BLaER1 treated with 17β-estradiol and CSF1 and Interleukin-3, amounts not matched to agents 10 nM and 100 nM (cell line): ENCODE measurements at regions not wholly inside any gene's neighbourhood (a gene's known extent, or its start where the extent isn't known, plus 50 kb on each side); places are given as distances from the start of the nearest gene placed in this dataset.

Source experiments
- H3K27ac ChIP-seq, 11 experiments: shearing (Covaris generic); formaldehyde crosslinking; 2 replicates each; pipeline ENCODE4 v1.8.1; 2022
- H3K27me3 ChIP-seq, 11 experiments: shearing (Covaris generic); formaldehyde crosslinking; 2 replicates each; pipeline ENCODE4 v1.8.1; 2022
- H3K36me3 ChIP-seq, 11 experiments: shearing (Covaris generic); formaldehyde crosslinking; 2 replicates each; pipeline ENCODE4 v1.8.1; 2022
- H3K4me1 ChIP-seq, 10 experiments: shearing (Covaris generic); formaldehyde crosslinking; 2 replicates each; pipeline ENCODE4 v1.8.1; 2022
- H3K4me2 ChIP-seq, 11 experiments: shearing (Covaris generic); formaldehyde crosslinking; 2 replicates each; pipeline ENCODE4 v1.8.1; 2022
- H3K4me3 ChIP-seq, 10 experiments: shearing (Covaris generic); formaldehyde crosslinking; 2 replicates each; pipeline ENCODE4 v1.8.1; 2022
- H3K9ac ChIP-seq, 11 experiments: shearing (Covaris generic); formaldehyde crosslinking; 2 replicates each; pipeline ENCODE4 v1.8.1; 2022
- H3K9me3 ChIP-seq, 11 experiments: shearing (Covaris generic); formaldehyde crosslinking; replicated peaks in 1 of 11; 2 replicates each; pipeline ENCODE4 v1.8.1; 2022
- H4K20me1 ChIP-seq, 11 experiments: shearing (Covaris generic); formaldehyde crosslinking; 2 replicates each; pipeline ENCODE4 v1.8.1; 2022
- Cebpa-rat ChIP-seq, 11 experiments: shearing (Covaris generic); IDR thresholded peaks; 2 replicates each; pipeline ENCODE4 v1.8.1; 2022

GRCh38 chr5:121319292-121319691, 532.4 kb upstream of the FTMT start:
- Histone ChIP-seq H3K4me2 (no peak overlapping the region), H3K4me1 (no peaks in the 10 kb centered on the region; a peak in 1 of 20 replicates), H3K4me3 (no peak overlapping the region), H4K20me1 (no peaks in the 10 kb centered on the region), H3K9ac (no peak overlapping the region), H3K27ac (no peak overlapping the region), H3K36me3 (no peaks in the 10 kb centered on the region), H3K9me3 (peaks cover 0 to 21% (median 0%) of the 10 kb centered on the region in 11 experiments; a peak in 2 of 22 replicates), H3K27me3 (no peaks in the 10 kb centered on the region)
- no peak for TF ChIP-seq Cebpa-rat (IDR thresholded peaks at IDR 0.05)

GRCh38 chr5:121325930-121326329, 525.8 kb upstream of the FTMT start:
- peaks cover 0 to 9% (median 0%) of the 10 kb centered on the region in 11 experiments; a peak in 3 of 22 replicates for H3K9me3 ChIP-seq
- H4K20me1 ChIP-seq, result no peaks in the 10 kb centered on the region
- no peak overlapping the region for H3K27ac ChIP-seq
- H3K4me1 ChIP-seq, result no peaks in the 10 kb centered on the region
- no peak overlapping the region for H3K9ac ChIP-seq
- no peak overlapping the region for H3K4me3 ChIP-seq
- H3K27me3 ChIP-seq, result no peaks in the 10 kb centered on the region
- no peak for TF ChIP-seq Cebpa-rat (IDR thresholded peaks at IDR 0.05)
- no peaks in the 10 kb centered on the region for H3K36me3 ChIP-seq
- H3K4me2 ChIP-seq, result no peak overlapping the region

GRCh38 chr5:121350181-121350930, 501.3 kb upstream of the FTMT start:
- Histone ChIP-seq H3K9ac (no peak overlapping the region), H3K27me3 (no peaks in the 10 kb centered on the region), H4K20me1 (no peaks in the 10 kb centered on the region), H3K27ac (no peak overlapping the region), H3K4me2 (no peak overlapping the region), H3K4me3 (no peak overlapping the region), H3K4me1 (no peaks in the 10 kb centered on the region), H3K36me3 (no peaks in the 10 kb centered on the region), H3K9me3 (no peaks in the 10 kb centered on the region)
- no peak for TF ChIP-seq Cebpa-rat (IDR thresholded peaks at IDR 0.05)

GRCh38 chr5:121366515-121366914, 485.2 kb upstream of the FTMT start:
- H4K20me1 ChIP-seq, result no peaks in the 10 kb centered on the region
- H3K4me2 ChIP-seq, result no peak overlapping the region
- no peak for TF ChIP-seq Cebpa-rat (IDR thresholded peaks at IDR 0.05)
- H3K9ac ChIP-seq, result no peak overlapping the region
- H3K4me3 ChIP-seq, result no peak overlapping the region
- H3K27me3 ChIP-seq, result no peaks in the 10 kb centered on the region
- H3K36me3 ChIP-seq, result no peaks in the 10 kb centered on the region
- H3K4me1 ChIP-seq, result no peaks in the 10 kb centered on the region
- H3K9me3 ChIP-seq, result no peaks in the 10 kb centered on the region
- H3K27ac ChIP-seq, result no peak overlapping the region

- H3K36me3 ChIP-seq, result no peaks in the 10 kb centered on the region
- H3K4me3 ChIP-seq, result no peak overlapping the region
- no peak overlapping the region for H3K4me2 ChIP-seq
- TF ChIP-seq Cebpa-rat (IDR thresholded peaks at IDR 0.05), result no peak
- H3K27me3 ChIP-seq, result no peaks in the 10 kb centered on the region
- H3K9ac ChIP-seq, result no peak overlapping the region
- H3K9me3 ChIP-seq, result no peaks in the 10 kb centered on the region
- no peaks in the 10 kb centered on the region for H4K20me1 ChIP-seq
- H3K27ac ChIP-seq, result no peak overlapping the region
- 0 out of 20 replicates have a peak, but pooled peaks cover 0 to 3% (median 0%) of the 10 kb centered on the region in 10 experiments for H3K4me1 ChIP-seq
Observed at GRCh38 chr5:121373371-121373770, 478.3 kb upstream of the FTMT start.

- Histone ChIP-seq H3K9ac (no peak overlapping the region), H3K9me3 (no peaks in the 10 kb centered on the region), H3K4me3 (no peak overlapping the region), H3K36me3 (no peaks in the 10 kb centered on the region), H3K4me2 (no peak overlapping the region), H3K27ac (no peak overlapping the region), H3K27me3 (no peaks in the 10 kb centered on the region), H3K4me1 (0 out of 20 replicates have a peak, but pooled peaks cover 0 to 3% (median 0%) of the 10 kb centered on the region in 10 experiments), H4K20me1 (no peaks in the 10 kb centered on the region)
- TF ChIP-seq Cebpa-rat (IDR thresholded peaks at IDR 0.05), result no peak
Observed at GRCh38 chr5:121377461-121377860, 474.2 kb upstream of the FTMT start.

GRCh38 chr5:121378046-121378445, 473.6 kb upstream of the FTMT start:
- no peaks in the 10 kb centered on the region for H3K27me3 ChIP-seq
- 0 out of 20 replicates have a peak, but pooled peaks cover 0 to 3% (median 0%) of the 10 kb centered on the region in 10 experiments for H3K4me1 ChIP-seq
- H3K4me2 ChIP-seq, result no peak overlapping the region
- H3K36me3 ChIP-seq, result no peaks in the 10 kb centered on the region
- TF ChIP-seq Cebpa-rat (IDR thresholded peaks at IDR 0.05), result no peak
- no peaks in the 10 kb centered on the region for H4K20me1 ChIP-seq
- H3K4me3 ChIP-seq, result no peak overlapping the region
- H3K9ac ChIP-seq, result no peak overlapping the region
- H3K9me3 ChIP-seq, result no peaks in the 10 kb centered on the region
- no peak overlapping the region for H3K27ac ChIP-seq

GRCh38 chr5:121378559-121379359, 472.9 kb upstream of the FTMT start:
- Histone ChIP-seq H3K4me1 (0 out of 20 replicates have a peak, but pooled peaks cover 0 to 3% (median 0%) of the 10 kb centered on the region in 10 experiments), H3K36me3 (no peaks in the 10 kb centered on the region), H3K4me3 (no peak overlapping the region), H3K27ac (no peak overlapping the region), H3K9ac (no peak overlapping the region), H4K20me1 (no peaks in the 10 kb centered on the region), H3K27me3 (no peaks in the 10 kb centered on the region), H3K4me2 (no peak overlapping the region), H3K9me3 (no peaks in the 10 kb centered on the region)
- no peak for TF ChIP-seq Cebpa-rat (IDR thresholded peaks at IDR 0.05)

GRCh38 chr5:121380066-121380465, 471.6 kb upstream of the FTMT start:
- no peak for TF ChIP-seq Cebpa-rat (IDR thresholded peaks at IDR 0.05)
- no peak overlapping the region for H3K9ac ChIP-seq
- no peak overlapping the region for H3K27ac ChIP-seq
- H4K20me1 ChIP-seq, result no peaks in the 10 kb centered on the region
- 0 out of 20 replicates have a peak, but pooled peaks cover 0 to 3% (median 0%) of the 10 kb centered on the region in 10 experiments for H3K4me1 ChIP-seq
- no peak overlapping the region for H3K4me2 ChIP-seq
- no peak overlapping the region for H3K4me3 ChIP-seq
- no peaks in the 10 kb centered on the region for H3K27me3 ChIP-seq
- no peaks in the 10 kb centered on the region for H3K9me3 ChIP-seq
- H3K36me3 ChIP-seq, result no peaks in the 10 kb centered on the region
